ENCODE measurements at regions not wholly inside any gene's neighbourhood (a gene's known extent, or its start where the extent isn't known, plus 50 kb on each side); places are given as distances from the start of the nearest gene placed in this dataset.

DNA sequence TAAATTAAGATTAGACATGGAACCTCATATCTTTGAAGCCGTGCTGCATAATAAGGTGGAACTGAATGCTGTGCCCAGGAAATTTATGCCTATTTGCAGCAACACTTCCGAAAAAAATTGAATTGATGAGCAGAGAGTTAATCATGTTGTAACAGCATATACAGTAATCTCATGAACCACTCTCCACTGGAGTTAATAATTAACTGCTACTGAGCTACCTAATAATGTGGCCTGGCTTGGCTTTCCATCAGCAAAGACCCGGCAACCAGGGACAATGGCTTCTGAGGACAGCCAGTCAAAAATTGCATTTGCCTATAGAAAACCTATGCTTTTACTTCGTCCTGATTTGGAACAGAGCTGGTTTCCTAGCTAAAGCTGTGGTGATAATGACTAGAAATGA, 63.8 kb upstream of the GATB start:
- no peaks in the 10 kb centered on the region for H3K36me3 ChIP-seq
- no peaks in the 10 kb centered on the region for H3K27me3 ChIP-seq
- no peak for DNase-seq
- intact Hi-C loops (cut with DNase I): no loop called here
- H3K27ac ChIP-seq: no peak overlapping the region
- H3K9ac ChIP-seq (ENCODE audit: low read depth in 2 of 2, low read length in 2 of 2): no peak overlapping the region
- H3K9me3 ChIP-seq: no peaks in the 10 kb centered on the region
- TF ChIP-seq, protein P1, sequence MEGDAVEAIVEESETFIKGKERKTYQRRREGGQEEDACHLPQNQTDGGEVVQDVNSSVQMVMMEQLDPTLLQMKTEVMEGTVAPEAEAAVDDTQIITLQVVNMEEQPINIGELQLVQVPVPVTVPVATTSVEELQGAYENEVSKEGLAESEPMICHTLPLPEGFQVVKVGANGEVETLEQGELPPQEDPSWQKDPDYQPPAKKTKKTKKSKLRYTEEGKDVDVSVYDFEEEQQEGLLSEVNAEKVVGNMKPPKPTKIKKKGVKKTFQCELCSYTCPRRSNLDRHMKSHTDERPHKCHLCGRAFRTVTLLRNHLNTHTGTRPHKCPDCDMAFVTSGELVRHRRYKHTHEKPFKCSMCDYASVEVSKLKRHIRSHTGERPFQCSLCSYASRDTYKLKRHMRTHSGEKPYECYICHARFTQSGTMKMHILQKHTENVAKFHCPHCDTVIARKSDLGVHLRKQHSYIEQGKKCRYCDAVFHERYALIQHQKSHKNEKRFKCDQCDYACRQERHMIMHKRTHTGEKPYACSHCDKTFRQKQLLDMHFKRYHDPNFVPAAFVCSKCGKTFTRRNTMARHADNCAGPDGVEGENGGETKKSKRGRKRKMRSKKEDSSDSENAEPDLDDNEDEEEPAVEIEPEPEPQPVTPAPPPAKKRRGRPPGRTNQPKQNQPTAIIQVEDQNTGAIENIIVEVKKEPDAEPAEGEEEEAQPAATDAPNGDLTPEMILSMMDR (IDR thresholded peaks at IDR 0.05): no peak
- H3K4me1 ChIP-seq: no peaks in the 10 kb centered on the region
- H3K4me3 ChIP-seq: no peak overlapping the region

DNA sequence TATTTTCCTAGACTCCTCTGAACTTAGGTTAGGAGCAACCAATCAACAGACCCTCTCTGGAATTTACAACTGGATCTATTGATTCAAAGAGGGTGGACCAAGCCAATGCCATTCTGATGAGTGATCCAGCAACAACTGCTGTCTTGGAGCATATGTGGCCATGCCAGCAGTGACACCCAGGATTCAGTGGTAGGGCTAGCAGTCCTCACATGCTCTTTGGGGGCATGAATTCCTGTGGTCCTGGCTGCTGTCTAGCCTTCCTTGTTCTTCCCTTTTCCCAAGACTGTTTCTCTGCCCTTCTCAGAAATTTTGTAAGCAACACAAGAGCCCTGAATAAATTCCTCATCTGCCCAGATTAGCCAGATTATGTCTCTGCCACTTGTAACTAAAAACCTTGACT, 61.5 kb upstream of the GATB start:
- H3K27me3 ChIP-seq: no peaks in the 10 kb centered on the region
- DNase-seq: no peak
- H3K36me3 ChIP-seq: no peaks in the 10 kb centered on the region
- H3K4me3 ChIP-seq: no peak overlapping the region
- H3K9me3 ChIP-seq: no peaks in the 10 kb centered on the region
- no peak overlapping the region for H3K27ac ChIP-seq
- intact Hi-C loops (cut with DNase I): no loop called here
- TF ChIP-seq, protein P1 (IDR thresholded peaks at IDR 0.05): no peak
- H3K9ac ChIP-seq (ENCODE audit: low read depth in 2 of 2, low read length in 2 of 2): no peak overlapping the region
- H3K4me1 ChIP-seq: no peaks in the 10 kb centered on the region

DNA sequence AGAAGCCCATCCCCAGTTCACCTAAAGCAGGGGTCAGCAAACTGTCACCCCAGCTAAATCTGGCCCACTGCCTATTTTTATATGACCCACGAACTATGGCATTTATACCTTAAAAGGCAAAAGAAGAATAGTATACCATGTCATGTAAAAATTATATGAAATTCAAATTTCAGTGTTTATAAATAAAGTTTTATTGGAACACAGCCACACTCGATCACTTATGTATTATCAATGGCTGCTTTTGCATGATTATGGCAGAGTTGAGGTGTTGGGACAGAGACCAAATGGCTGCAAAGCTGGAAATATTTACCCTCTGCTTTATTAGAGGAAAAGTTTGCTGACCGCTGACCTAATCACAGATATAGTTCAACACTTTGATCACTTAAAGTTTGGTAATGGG, 59.2 kb upstream of the GATB start:
- no peak for DNase-seq
- Histone ChIP-seq H3K4me3 (no peak overlapping the region), H3K27ac (no peak overlapping the region), H3K27me3 (no peaks in the 10 kb centered on the region), H3K36me3 (no peaks in the 10 kb centered on the region), H3K4me1 (no peaks in the 10 kb centered on the region), H3K9me3 (no peaks in the 10 kb centered on the region), H3K9ac (ENCODE audit: low read depth in 2 of 2, low read length in 2 of 2) (no peak overlapping the region)
- TF ChIP-seq, protein P1 (IDR thresholded peaks at IDR 0.05): no peak
- intact Hi-C loops (cut with DNase I): no loop called here

DNA sequence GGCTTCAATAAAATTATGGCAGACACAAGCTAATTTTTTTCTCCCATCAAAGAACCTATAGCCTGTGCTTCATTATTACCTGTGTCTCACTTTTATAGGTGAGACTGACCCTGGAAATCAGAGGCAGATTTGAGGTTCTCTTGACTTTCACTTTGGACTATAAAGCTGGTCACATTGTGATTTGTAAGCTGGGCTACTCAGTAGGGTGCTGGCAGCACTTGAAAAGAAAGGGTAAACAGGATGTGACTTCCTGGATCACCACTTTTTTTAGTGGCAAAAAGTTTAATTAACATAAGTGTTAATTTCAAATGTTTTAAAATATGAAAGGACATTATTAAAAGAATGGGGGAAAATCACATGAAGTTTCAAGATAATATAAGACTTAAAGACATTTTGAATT, 50.6 kb upstream of the GATB start:
- no peaks in the 10 kb centered on the region for H3K36me3 ChIP-seq
- no peak overlapping the region for H3K27ac ChIP-seq
- H3K4me3 ChIP-seq: no peak overlapping the region
- no peaks in the 10 kb centered on the region for H3K9me3 ChIP-seq
- H3K4me1 ChIP-seq: no peaks in the 10 kb centered on the region
- intact Hi-C loops (cut with DNase I): no loop called here
- H3K9ac ChIP-seq (ENCODE audit: low read depth in 2 of 2, low read length in 2 of 2): no peak overlapping the region
- TF ChIP-seq, protein P1 (IDR thresholded peaks at IDR 0.05): no peak
- H3K27me3 ChIP-seq: no peaks in the 10 kb centered on the region
- DNase-seq: no peak
